ENCODE measurements at regions not wholly inside any gene's neighbourhood (a gene's known extent, or its start where the extent isn't known, plus 50 kb on each side); places are given as distances from the start of the nearest gene placed in this dataset.

DNA sequence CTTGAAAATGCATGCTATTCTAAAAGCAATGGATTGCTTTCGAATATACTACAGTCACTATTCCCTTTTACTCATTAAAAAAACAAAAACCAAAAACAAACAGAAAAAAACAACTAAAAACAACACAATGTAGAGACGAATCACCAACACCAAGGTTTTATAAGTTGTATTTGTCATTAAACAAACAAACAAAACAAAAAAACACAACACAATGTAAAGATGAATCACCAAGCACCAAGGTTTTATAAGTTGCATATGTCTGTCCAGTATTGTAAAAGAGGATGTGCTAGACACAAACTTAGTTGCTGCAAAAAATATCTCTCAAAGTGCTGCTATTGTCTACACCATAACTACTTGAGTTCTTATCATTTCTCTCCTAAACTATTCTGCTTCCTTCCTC is 1269.2 kb downstream of the EFNA5 start:
- no peak overlapping the region for H3K4ac ChIP-seq (ENCODE audit: low read depth, low read length)
- no peak overlapping the region for H3K14ac ChIP-seq (replicated peaks; ENCODE audit: low read depth, low read length)
- ChIA-PET CTCF (no interaction called here), POLR2A (ENCODE audit: unreplicated experiment) (no interaction called here)
- no peaks in the 10 kb centered on the region for H3K4me1 ChIP-seq (ENCODE audit: control insufficient read depth, insufficient read depth, low read length)
- no peak overlapping the region for H2BK5ac ChIP-seq (ENCODE audit: low read depth, low read length, poor library complexity, severe bottlenecking)
- H3K9me3 ChIP-seq (ENCODE audit: control insufficient read depth, insufficient read depth, low read length) = no peaks in the 10 kb centered on the region
- no peak overlapping the region for H3K27ac ChIP-seq (ENCODE audit: insufficient read depth, low read length)
- WGBS, 2 experiments (ENCODE audit: extremely low coverage in 2 of 2, insufficient read length in 1 of 2) = no CpG with 5 or more reads among the region's 2 CpGs
- H3K9ac ChIP-seq (ENCODE audit: low read depth, low read length) = no peak overlapping the region
- H3K36me3 ChIP-seq (ENCODE audit: control insufficient read depth, insufficient read depth, low read length) = no peaks in the 10 kb centered on the region
- no peak overlapping the region for H4K8ac ChIP-seq (ENCODE audit: low read depth in 2 of 2, low read length in 2 of 2)
- H3K4me2 ChIP-seq (ENCODE audit: low read depth, low read length) = no peak overlapping the region
- no peak for TF ChIP-seq CEBPB (IDR thresholded peaks at IDR 0.05; ENCODE audit: low read depth, low read length)
- H4K5ac ChIP-seq (ENCODE audit: low read depth, low read length) = no peak overlapping the region
- no peaks in the 10 kb centered on the region for H3K9me1 ChIP-seq (ENCODE audit: insufficient read depth, low read length)
- no peak overlapping the region for H2AK9ac ChIP-seq (replicated peaks; ENCODE audit: low read depth, low read length, poor library complexity)
- H2AK5ac ChIP-seq (ENCODE audit: low read depth, low read length) = no peak overlapping the region
- no peak overlapping the region for H3K18ac ChIP-seq (ENCODE audit: low read depth, low read length)
- H3K23ac ChIP-seq (ENCODE audit: low read depth, low read length) = no peak overlapping the region
- dilution Hi-C loops (cut with HindIII; ENCODE audit: low sequenced_read_pairs, unreplicated experiment) (no loop called here), in situ Hi-C loops (cut with MboI; ENCODE audit: low sequenced_read_pairs) (no loop called here), intact Hi-C loops (cut with micrococcal nuclease) (no loop called here)
- DNase-seq (no peak), ATAC-seq (ENCODE audit: low read depth) (no peak)
- no peaks in the 10 kb centered on the region for H4K20me1 ChIP-seq (ENCODE audit: insufficient read depth, low read length)
- no peaks in the 10 kb centered on the region for H3K27me3 ChIP-seq (ENCODE audit: control insufficient read depth, insufficient read depth, low read length)
- no TSS peak for BruUV-seq (replicated peaks)
- no peak overlapping the region for H2BK120ac ChIP-seq (ENCODE audit: low read depth, low read length)
- no peak overlapping the region for H2BK20ac ChIP-seq (ENCODE audit: low read depth, low read length)
- no peak overlapping the region for H4K91ac ChIP-seq (ENCODE audit: insufficient read depth, low read depth, low read length)
- no peak overlapping the region for H3K56ac ChIP-seq (ENCODE audit: extremely low read depth, insufficient read depth, low read length)
- no peak overlapping the region for H3K4me3 ChIP-seq (ENCODE audit: insufficient read depth, low read depth, low read length)
- no peaks in the 10 kb centered on the region for H3K79me1 ChIP-seq (ENCODE audit: low read depth in 1 of 2, low read length in 2 of 2)
- no peak overlapping the region for H2AFZ ChIP-seq (replicated peaks; ENCODE audit: low read length, poor library complexity)
- no peak overlapping the region for H2BK15ac ChIP-seq (ENCODE audit: low read depth, low read length)

Data from IMR-90 (cell line).